ENCODE measurements at regions not wholly inside any gene's neighbourhood (a gene's known extent, or its start where the extent isn't known, plus 50 kb on each side); places are given as distances from the start of the nearest gene placed in this dataset.
"Not testable (repeated sequence)": the region's sequence is repeated elsewhere in the genome, so short reads cannot be mapped to it uniquely, and the experiment has no call there.

DNA sequence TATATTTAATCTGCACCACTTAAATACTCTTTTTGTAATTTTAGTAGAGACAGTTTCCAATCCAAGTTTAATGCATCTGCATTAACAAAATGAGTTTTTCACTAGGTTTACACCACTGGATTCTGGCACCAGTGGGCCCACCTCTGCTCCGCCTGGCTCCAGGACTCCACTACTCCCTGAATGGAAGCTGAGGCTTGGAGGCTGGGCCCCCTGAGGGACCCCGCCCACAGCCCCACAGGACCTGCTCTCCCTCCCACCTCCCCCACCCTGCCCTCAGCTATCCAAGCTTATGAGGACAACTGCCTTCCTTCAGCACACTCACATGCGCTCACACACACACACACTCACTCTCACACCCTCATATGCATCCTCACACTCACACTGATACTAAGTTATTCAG lies 100.5 kb downstream of the GOLGA6L6 start:
- TF ChIP-seq, protein P1, sequence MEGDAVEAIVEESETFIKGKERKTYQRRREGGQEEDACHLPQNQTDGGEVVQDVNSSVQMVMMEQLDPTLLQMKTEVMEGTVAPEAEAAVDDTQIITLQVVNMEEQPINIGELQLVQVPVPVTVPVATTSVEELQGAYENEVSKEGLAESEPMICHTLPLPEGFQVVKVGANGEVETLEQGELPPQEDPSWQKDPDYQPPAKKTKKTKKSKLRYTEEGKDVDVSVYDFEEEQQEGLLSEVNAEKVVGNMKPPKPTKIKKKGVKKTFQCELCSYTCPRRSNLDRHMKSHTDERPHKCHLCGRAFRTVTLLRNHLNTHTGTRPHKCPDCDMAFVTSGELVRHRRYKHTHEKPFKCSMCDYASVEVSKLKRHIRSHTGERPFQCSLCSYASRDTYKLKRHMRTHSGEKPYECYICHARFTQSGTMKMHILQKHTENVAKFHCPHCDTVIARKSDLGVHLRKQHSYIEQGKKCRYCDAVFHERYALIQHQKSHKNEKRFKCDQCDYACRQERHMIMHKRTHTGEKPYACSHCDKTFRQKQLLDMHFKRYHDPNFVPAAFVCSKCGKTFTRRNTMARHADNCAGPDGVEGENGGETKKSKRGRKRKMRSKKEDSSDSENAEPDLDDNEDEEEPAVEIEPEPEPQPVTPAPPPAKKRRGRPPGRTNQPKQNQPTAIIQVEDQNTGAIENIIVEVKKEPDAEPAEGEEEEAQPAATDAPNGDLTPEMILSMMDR (IDR thresholded peaks at IDR 0.05 in 8 of 11, conservative IDR thresholded peaks at IDR 0.05 in 3 of 11): not testable (repeated sequence)
- not testable (repeated sequence) for TF ChIP-seq POLR2A, POLR2AphosphoS5 (IDR thresholded peaks at IDR 0.05)
